ENCODE measurements at regions not wholly inside any gene's neighbourhood (a gene's known extent, or its start where the extent isn't known, plus 50 kb on each side); places are given as distances from the start of the nearest gene placed in this dataset.

- H3K27me3 ChIP-seq (ENCODE audit: insufficient read depth, low read length): peaks cover 91% of the 10 kb centered on the region
Observed at GRCh38 chr6:1107578-1107977, 204.3 kb upstream of the FOXQ1 start.

DNA sequence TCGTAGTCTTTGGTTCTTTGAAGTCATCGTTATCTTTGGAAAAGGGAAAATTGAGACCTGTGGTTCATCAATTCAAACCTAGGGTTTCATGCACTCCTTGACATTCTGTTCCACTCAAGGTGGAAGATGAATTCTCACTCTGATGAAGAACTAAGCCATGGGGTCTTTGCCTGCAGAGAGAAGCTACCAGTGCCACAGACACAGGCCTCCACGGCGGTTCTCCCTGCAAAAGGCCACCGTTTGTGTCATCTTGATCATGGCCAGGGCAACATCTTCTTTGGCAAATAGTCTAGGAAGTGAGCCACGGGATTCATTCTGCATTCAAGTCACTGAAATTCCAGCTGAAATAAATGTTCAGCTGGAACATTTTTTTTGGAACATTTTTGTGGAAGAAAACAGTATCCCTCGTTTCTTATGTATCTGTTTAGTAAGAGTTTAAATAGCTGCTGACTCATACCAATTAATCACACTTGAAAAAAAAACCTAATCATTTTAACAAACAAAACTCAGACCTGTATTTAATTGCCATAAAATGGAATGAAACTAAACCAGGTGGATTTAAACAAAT, 206.0 kb upstream of the FOXQ1 start:
- H3K9ac ChIP-seq (ENCODE audit: low read depth, low read length): no peak overlapping the region

More at GRCh38 chr6:1107578-1107977, 204.3 kb upstream of the FOXQ1 start:
- Histone ChIP-seq H3K36me3 (ENCODE audit: insufficient read depth, low read depth, low read length) (no peaks in the 10 kb centered on the region), H3K27ac (ENCODE audit: low read length) (no peak overlapping the region), H3K9me3 (ENCODE audit: insufficient read depth, low read depth, low read length) (0 out of 2 replicates have a peak, but pooled peaks cover 3% of the 10 kb centered on the region), H3K4me1 (ENCODE audit: insufficient read depth, low read length) (peaks cover 13% of the 10 kb centered on the region), H3K9ac (ENCODE audit: low read depth, low read length) (no peak overlapping the region), H3K4me3 (ENCODE audit: low read length) (no peak overlapping the region)

DNA sequence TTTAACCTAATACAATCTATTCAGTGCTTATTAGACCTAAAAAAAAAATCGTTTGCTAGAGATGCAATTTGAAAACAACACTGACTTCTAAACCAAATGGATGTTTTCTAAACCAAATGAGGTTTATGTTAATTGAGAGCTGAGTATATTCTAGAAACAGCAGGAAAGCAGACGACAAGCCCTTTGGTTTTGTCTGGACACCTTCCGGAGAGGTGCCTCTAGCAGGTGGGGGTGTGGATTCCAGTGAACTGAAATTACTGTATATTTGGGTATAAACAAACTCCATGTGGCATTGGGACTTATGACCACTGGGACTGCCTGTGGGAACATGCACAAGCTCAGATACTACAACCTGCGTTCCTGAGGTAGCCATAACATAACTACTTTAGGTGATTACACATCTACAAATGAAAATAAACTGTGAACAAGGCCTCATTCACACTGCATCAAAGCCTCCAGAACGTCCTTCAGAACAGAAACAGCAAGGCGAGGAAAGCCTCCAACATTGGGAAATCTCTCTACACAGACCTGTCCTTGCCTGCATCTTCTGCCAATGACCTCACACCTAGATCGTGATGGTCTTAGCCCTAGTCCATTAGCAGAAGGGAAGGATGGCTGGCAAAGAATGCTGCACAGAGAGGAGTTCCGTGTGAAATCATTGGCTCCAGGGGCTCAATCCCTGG, 206.8 kb upstream of the FOXQ1 start:
- no peak overlapping the region for H3K4me3 ChIP-seq (ENCODE audit: low read length)
- H3K27me3 ChIP-seq (ENCODE audit: insufficient read depth, low read length): peaks cover 100% of the 10 kb centered on the region
- peaks cover 13% of the 10 kb centered on the region for H3K4me1 ChIP-seq (ENCODE audit: insufficient read depth, low read length)
- H3K9me3 ChIP-seq (ENCODE audit: insufficient read depth, low read depth, low read length): 0 out of 2 replicates have a peak, but pooled peaks cover 3% of the 10 kb centered on the region
- no peak overlapping the region for H3K9ac ChIP-seq (ENCODE audit: low read depth, low read length)
- no peak overlapping the region for H3K27ac ChIP-seq (ENCODE audit: low read length)
- H3K36me3 ChIP-seq (ENCODE audit: insufficient read depth, low read depth, low read length): no peaks in the 10 kb centered on the region

More for the DNA sequence above, 206.0 kb upstream of the FOXQ1 start:
- no peak overlapping the region for H3K27ac ChIP-seq (ENCODE audit: low read length)
- H3K36me3 ChIP-seq (ENCODE audit: insufficient read depth, low read depth, low read length): no peaks in the 10 kb centered on the region
- peaks cover 100% of the 10 kb centered on the region for H3K27me3 ChIP-seq (ENCODE audit: insufficient read depth, low read length)
- peaks cover 13% of the 10 kb centered on the region for H3K4me1 ChIP-seq (ENCODE audit: insufficient read depth, low read length)
- H3K4me3 ChIP-seq (ENCODE audit: low read length): no peak overlapping the region
- 0 out of 2 replicates have a peak, but pooled peaks cover 3% of the 10 kb centered on the region for H3K9me3 ChIP-seq (ENCODE audit: insufficient read depth, low read depth, low read length)

GRCh38 chr6:1103945-1104623, 207.8 kb upstream of the FOXQ1 start:
- Histone ChIP-seq H3K36me3 (ENCODE audit: insufficient read depth, low read depth, low read length) (no peaks in the 10 kb centered on the region), H3K27me3 (ENCODE audit: insufficient read depth, low read length) (peaks cover 100% of the 10 kb centered on the region)

DNA sequence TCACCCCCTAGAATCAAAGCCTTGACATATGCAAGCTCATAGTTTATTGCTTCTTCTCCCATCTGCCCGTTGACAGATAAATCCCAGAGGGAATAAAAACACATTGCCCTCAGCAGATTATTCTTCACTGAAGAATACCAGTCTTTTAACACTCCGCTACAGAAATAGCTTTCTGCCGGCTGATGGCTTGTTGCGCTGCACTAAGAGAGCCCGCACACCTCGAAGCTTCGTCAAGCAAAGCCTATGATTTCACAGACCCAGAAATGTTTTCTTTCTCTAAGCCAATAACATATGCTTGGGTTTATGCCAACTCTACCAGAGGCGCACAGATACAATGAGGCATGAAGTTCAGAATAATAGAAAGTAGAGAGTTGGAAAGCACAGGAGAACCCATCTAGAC, 208.9 kb upstream of the FOXQ1 start:
- 0 out of 2 replicates have a peak, but pooled peaks cover 3% of the 10 kb centered on the region for H3K9me3 ChIP-seq (ENCODE audit: insufficient read depth, low read depth, low read length)
- no peak overlapping the region for H3K27ac ChIP-seq (ENCODE audit: low read length)
- H3K36me3 ChIP-seq (ENCODE audit: insufficient read depth, low read depth, low read length): no peaks in the 10 kb centered on the region
- H3K4me3 ChIP-seq (ENCODE audit: low read length): no peak overlapping the region
- peaks cover 13% of the 10 kb centered on the region for H3K4me1 ChIP-seq (ENCODE audit: insufficient read depth, low read length)
- no peak overlapping the region for H3K9ac ChIP-seq (ENCODE audit: low read depth, low read length)
- peaks cover 98% of the 10 kb centered on the region for H3K27me3 ChIP-seq (ENCODE audit: insufficient read depth, low read length)

More at GRCh38 chr6:1103945-1104623, 207.8 kb upstream of the FOXQ1 start:
- Histone ChIP-seq H3K9ac (ENCODE audit: low read depth, low read length) (no peak overlapping the region), H3K9me3 (ENCODE audit: insufficient read depth, low read depth, low read length) (0 out of 2 replicates have a peak, but pooled peaks cover 3% of the 10 kb centered on the region), H3K27ac (ENCODE audit: low read length) (no peak overlapping the region), H3K4me3 (ENCODE audit: low read length) (no peak overlapping the region), H3K4me1 (ENCODE audit: insufficient read depth, low read length) (peaks cover 13% of the 10 kb centered on the region)

- Histone ChIP-seq H3K27me3 (ENCODE audit: insufficient read depth, low read length) (peaks cover 94% of the 10 kb centered on the region), H3K27ac (ENCODE audit: low read length) (no peak overlapping the region), H3K36me3 (ENCODE audit: insufficient read depth, low read depth, low read length) (no peaks in the 10 kb centered on the region), H3K4me1 (ENCODE audit: insufficient read depth, low read length) (peaks cover 10% of the 10 kb centered on the region), H3K9ac (ENCODE audit: low read depth, low read length) (no peak overlapping the region), H3K9me3 (ENCODE audit: insufficient read depth, low read depth, low read length) (no peaks in the 10 kb centered on the region), H3K4me3 (ENCODE audit: low read length) (no peak overlapping the region)
Observed at GRCh38 chr6:1100269-1100668, 211.6 kb upstream of the FOXQ1 start.

DNA sequence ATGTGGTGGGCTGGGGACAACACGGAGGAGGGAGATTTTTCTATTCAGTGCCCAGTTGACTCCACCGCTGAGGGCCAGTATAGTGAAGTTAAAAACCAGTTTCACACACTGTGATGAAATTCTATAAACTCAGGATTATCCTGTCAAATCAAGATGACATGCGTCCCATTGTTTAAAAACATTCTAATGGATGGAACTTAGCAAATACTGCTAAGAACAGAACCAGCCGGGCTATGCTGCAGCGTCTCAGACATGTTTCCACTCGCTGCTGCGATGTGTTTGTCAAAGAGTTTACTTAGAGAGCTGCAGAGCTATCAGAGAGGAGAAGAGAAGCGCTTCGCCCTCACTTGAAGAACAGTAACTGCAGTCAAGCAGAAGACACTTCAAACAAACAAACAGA, 212.6 kb upstream of the FOXQ1 start:
- Histone ChIP-seq H3K27me3 (ENCODE audit: insufficient read depth, low read length) (peaks cover 84% of the 10 kb centered on the region), H3K4me3 (ENCODE audit: low read length) (no peak overlapping the region), H3K9me3 (ENCODE audit: insufficient read depth, low read depth, low read length) (no peaks in the 10 kb centered on the region), H3K4me1 (ENCODE audit: insufficient read depth, low read length) (peaks cover 2% of the 10 kb centered on the region; the same call in 1 of the 2 replicates), H3K36me3 (ENCODE audit: insufficient read depth, low read depth, low read length) (no peaks in the 10 kb centered on the region), H3K27ac (ENCODE audit: low read length) (no peak overlapping the region), H3K9ac (ENCODE audit: low read depth, low read length) (no peak overlapping the region)

- Histone ChIP-seq H3K9me3 (ENCODE audit: insufficient read depth, low read depth, low read length) (no peaks in the 10 kb centered on the region), H3K4me1 (ENCODE audit: insufficient read depth, low read length) (no peaks in the 10 kb centered on the region), H3K27me3 (ENCODE audit: insufficient read depth, low read length) (peaks cover 63% of the 10 kb centered on the region), H3K9ac (ENCODE audit: low read depth, low read length) (no peak overlapping the region), H3K36me3 (ENCODE audit: insufficient read depth, low read depth, low read length) (no peaks in the 10 kb centered on the region), H3K4me3 (ENCODE audit: low read length) (no peak overlapping the region), H3K27ac (ENCODE audit: low read length) (no peak overlapping the region)
Observed at GRCh38 chr6:1096967-1097765, 214.7 kb upstream of the FOXQ1 start.

- Histone ChIP-seq H3K36me3 (ENCODE audit: insufficient read depth, low read depth, low read length) (no peaks in the 10 kb centered on the region), H3K27ac (ENCODE audit: low read length) (no peak overlapping the region), H3K9ac (ENCODE audit: low read depth, low read length) (no peak overlapping the region), H3K27me3 (ENCODE audit: insufficient read depth, low read length) (peaks cover 35% of the 10 kb centered on the region), H3K9me3 (ENCODE audit: insufficient read depth, low read depth, low read length) (no peaks in the 10 kb centered on the region), H3K4me1 (ENCODE audit: insufficient read depth, low read length) (no peaks in the 10 kb centered on the region), H3K4me3 (ENCODE audit: low read length) (no peak overlapping the region)
Observed at GRCh38 chr6:1094306-1094705, 217.6 kb upstream of the FOXQ1 start.

- Histone ChIP-seq H3K4me1 (ENCODE audit: insufficient read depth, low read length) (no peaks in the 10 kb centered on the region), H3K36me3 (ENCODE audit: insufficient read depth, low read depth, low read length) (no peaks in the 10 kb centered on the region), H3K9ac (ENCODE audit: low read depth, low read length) (no peak overlapping the region), H3K9me3 (ENCODE audit: insufficient read depth, low read depth, low read length) (no peaks in the 10 kb centered on the region), H3K27me3 (ENCODE audit: insufficient read depth, low read length) (peaks cover 14% of the 10 kb centered on the region), H3K27ac (ENCODE audit: low read length) (no peak overlapping the region), H3K4me3 (ENCODE audit: low read length) (no peak overlapping the region)
Observed at GRCh38 chr6:1091900-1092299, 220.0 kb upstream of the FOXQ1 start.

GRCh38 chr6:1089859-1090258, 222.0 kb upstream of the FOXQ1 start:
- Histone ChIP-seq H3K9me3 (ENCODE audit: insufficient read depth, low read depth, low read length) (no peaks in the 10 kb centered on the region), H3K4me3 (ENCODE audit: low read length) (no peak overlapping the region), H3K4me1 (ENCODE audit: insufficient read depth, low read length) (no peaks in the 10 kb centered on the region), H3K27me3 (ENCODE audit: insufficient read depth, low read length) (0 out of 2 replicates have a peak, but pooled peaks cover 3% of the 10 kb centered on the region), H3K36me3 (ENCODE audit: insufficient read depth, low read depth, low read length) (no peaks in the 10 kb centered on the region), H3K27ac (ENCODE audit: low read length) (no peak overlapping the region), H3K9ac (ENCODE audit: low read depth, low read length) (no peak overlapping the region)

All from iPS-20b (cell line).